Lower leg skin (tissue), 3 donors: ENCODE measurements at regions not wholly inside any gene's neighbourhood (a gene's known extent, or its start where the extent isn't known, plus 50 kb on each side); places are given as distances from the start of the nearest gene placed in this dataset.

Experiments used
- POLR2A ChIP-seq, 2 donors: fragments of 450-650 bp; IDR thresholded peaks; one replicate each; pipeline ENCODE4 v1.6.1; 2016 to 2017; ENCODE audit warnings: antibody characterized with exemption in 2 of 2, mild to moderate bottlenecking in 1 of 2, moderate library complexity in 1 of 2
- TF ChIP-seq, protein P1 (sequence below), 3 donors: fragments of 450-650 bp; IDR thresholded peaks; one replicate each; pipeline ENCODE4 v1.5.1; 2016; ENCODE audit warnings: antibody characterized with exemption in 3 of 3, mild to moderate bottlenecking in 3 of 3, moderate library complexity in 2 of 3

DNA sequence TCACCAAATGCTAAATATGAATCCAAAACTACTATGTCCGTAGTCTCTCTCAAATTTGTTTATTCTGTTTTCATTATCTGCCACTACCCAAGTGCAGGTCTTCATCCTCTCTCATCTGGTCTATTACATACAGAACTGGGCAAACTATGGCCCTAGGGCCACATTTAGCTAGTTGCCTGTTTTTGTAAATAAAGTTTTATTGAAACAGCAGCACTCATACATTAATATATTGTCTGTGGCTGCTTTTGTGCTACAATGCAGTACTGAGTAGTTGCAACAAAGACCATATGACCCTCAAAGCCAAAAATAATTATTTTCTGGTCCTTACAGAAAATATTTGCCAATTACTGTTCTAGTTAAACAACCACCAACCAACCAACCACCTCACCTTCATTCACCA lies 172.2 kb upstream of the NCKAP5 start:
- TF ChIP-seq, protein P1, sequence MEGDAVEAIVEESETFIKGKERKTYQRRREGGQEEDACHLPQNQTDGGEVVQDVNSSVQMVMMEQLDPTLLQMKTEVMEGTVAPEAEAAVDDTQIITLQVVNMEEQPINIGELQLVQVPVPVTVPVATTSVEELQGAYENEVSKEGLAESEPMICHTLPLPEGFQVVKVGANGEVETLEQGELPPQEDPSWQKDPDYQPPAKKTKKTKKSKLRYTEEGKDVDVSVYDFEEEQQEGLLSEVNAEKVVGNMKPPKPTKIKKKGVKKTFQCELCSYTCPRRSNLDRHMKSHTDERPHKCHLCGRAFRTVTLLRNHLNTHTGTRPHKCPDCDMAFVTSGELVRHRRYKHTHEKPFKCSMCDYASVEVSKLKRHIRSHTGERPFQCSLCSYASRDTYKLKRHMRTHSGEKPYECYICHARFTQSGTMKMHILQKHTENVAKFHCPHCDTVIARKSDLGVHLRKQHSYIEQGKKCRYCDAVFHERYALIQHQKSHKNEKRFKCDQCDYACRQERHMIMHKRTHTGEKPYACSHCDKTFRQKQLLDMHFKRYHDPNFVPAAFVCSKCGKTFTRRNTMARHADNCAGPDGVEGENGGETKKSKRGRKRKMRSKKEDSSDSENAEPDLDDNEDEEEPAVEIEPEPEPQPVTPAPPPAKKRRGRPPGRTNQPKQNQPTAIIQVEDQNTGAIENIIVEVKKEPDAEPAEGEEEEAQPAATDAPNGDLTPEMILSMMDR (IDR thresholded peaks at IDR 0.05): no peak
- TF ChIP-seq POLR2A (IDR thresholded peaks at IDR 0.05): no peak
